ENCODE measurements at regions not wholly inside any gene's neighbourhood (a gene's known extent, or its start where the extent isn't known, plus 50 kb on each side); places are given as distances from the start of the nearest gene placed in this dataset.

GRCh38 chr13:50352720-50353480 lies 337.7 kb downstream of the KCNRG start:
- DNase-seq (ENCODE audit: low spot score) = no peak

- no peak for DNase-seq (ENCODE audit: low spot score)
Measured at GRCh38 chr13:50353651-50354415, 338.6 kb downstream of the KCNRG start.

- DNase-seq (ENCODE audit: low spot score) = no peak
Measured at GRCh38 chr13:50355797-50356196, 340.6 kb downstream of the KCNRG start.

GRCh38 chr13:50357136-50357535 lies 341.9 kb downstream of the KCNRG start:
- DNase-seq (ENCODE audit: low spot score) = no peak

GRCh38 chr13:50357586-50358118 lies 342.4 kb downstream of the KCNRG start:
- DNase-seq (ENCODE audit: low spot score) = no peak

- DNase-seq (ENCODE audit: low spot score) = no peak
Measured at GRCh38 chr13:50358231-50359040, 343.2 kb downstream of the KCNRG start.

GRCh38 chr13:50359041-50359367 lies 343.8 kb downstream of the KCNRG start:
- DNase-seq (ENCODE audit: low spot score) = no peak

- DNase-seq (ENCODE audit: low spot score) = no peak
Measured at GRCh38 chr13:50359779-50360178, 344.5 kb downstream of the KCNRG start.

- DNase-seq (ENCODE audit: low spot score) = no peak
Measured at GRCh38 chr13:50360637-50361036, 345.4 kb downstream of the KCNRG start.

GRCh38 chr13:50361282-50361681 lies 346.0 kb downstream of the KCNRG start:
- DNase-seq (ENCODE audit: low spot score) = no peak

- no peak for DNase-seq (ENCODE audit: low spot score)
Measured at GRCh38 chr13:50365408-50366391, 350.5 kb downstream of the KCNRG start.

- no peak for DNase-seq (ENCODE audit: low spot score)
Measured at GRCh38 chr13:50366488-50367174, 351.4 kb downstream of the KCNRG start.

- no peak for DNase-seq (ENCODE audit: low spot score)
Measured at GRCh38 chr13:50369646-50370045, 354.4 kb downstream of the KCNRG start.

GRCh38 chr13:50370303-50370950 lies 355.2 kb downstream of the KCNRG start:
- DNase-seq (ENCODE audit: low spot score) = no peak

- no peak for DNase-seq (ENCODE audit: low spot score)
Measured at GRCh38 chr13:50374517-50374916, 359.3 kb downstream of the KCNRG start.

- DNase-seq (ENCODE audit: low spot score) = no peak
Measured at GRCh38 chr13:50375792-50376191, 360.5 kb downstream of the KCNRG start.

GRCh38 chr13:50376895-50377575 lies 361.8 kb downstream of the KCNRG start:
- DNase-seq (ENCODE audit: low spot score) = no peak

GRCh38 chr13:50377726-50378270 lies 362.6 kb downstream of the KCNRG start:
- no peak for DNase-seq (ENCODE audit: low spot score)

Data from mesenteric fat pad (tissue), 1 donor.